ENCODE measurements at regions not wholly inside any gene's neighbourhood (a gene's known extent, or its start where the extent isn't known, plus 50 kb on each side); places are given as distances from the start of the nearest gene placed in this dataset.
"Not testable (repeated sequence)": the region's sequence is repeated elsewhere in the genome, so short reads cannot be mapped to it uniquely, and the experiment has no call there.

- DNase-seq (ENCODE audit: low spot score), result no peak
Measured at GRCh38 chr1:173300061-173301044, 93.2 kb upstream of the TNFSF4 start.

GRCh38 chr1:173301507-173301906 is 94.4 kb upstream of the TNFSF4 start:
- DNase-seq (ENCODE audit: low spot score), result no peak

DNA sequence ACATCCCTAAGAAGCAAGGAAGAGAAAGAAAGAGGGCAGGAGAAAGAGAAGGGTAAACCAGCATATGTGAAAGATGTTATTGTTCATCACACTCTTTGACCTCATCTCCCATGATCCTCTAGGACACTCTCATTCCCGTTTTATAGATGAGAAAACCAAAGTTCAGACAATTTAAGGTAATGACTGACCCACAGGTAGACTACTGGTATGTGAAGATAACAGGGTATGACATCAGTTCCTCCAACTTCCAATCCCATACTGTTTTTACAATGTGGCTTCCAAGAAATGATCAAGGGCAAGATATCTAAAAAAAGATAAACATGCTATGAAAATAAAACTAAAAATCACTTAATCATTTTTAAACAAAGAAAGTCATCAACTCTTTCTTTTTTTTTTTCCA is 95.2 kb upstream of the TNFSF4 start:
- DNase-seq (ENCODE audit: low spot score), result no peak

DNA sequence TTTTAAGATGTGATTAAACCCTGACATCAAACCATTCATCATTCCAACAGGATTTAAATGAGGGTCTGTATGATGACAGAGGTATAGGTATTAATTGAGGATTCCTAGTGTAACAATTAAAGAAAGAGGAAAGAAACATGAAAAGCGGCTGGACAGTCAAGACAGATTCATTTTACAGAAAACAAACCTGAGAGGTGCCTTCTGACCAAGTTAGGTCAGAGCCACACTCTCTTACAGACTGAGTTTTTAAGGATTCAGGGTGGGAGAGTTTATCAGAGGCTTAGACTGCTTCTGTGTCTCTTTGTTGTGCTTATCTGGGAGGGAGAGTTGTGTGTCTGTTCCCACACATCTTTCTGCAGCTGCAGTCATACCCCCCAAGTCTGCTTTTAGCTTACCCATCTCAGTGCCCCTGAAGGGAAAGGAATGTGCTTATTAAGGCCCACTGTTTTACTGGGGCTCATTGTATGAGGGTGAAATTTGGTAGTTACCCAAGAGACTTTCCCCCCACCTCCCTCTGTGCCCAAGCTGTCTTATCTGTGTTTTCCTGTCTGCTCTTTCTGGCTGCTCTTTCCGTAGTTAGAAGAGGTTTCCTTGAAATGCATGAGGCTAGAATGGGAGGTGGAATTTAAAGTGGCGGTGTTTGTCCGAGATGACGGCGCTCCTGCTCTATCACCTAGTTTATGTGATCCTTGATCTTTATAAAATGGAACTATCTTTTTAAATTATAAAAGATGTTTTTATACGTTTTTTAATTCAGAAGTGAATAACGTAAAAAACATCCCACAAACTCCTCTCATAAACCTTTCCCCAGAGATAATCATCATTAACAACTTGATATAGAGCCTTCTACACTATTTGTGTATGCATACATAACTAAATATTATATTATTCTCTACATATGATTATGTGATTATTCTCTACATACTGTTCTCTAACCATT is 96.0 kb upstream of the TNFSF4 start:
- DNase-seq (ENCODE audit: low spot score), result no peak

GRCh38 chr1:173303984-173304383 is 96.9 kb upstream of the TNFSF4 start:
- no peak for DNase-seq (ENCODE audit: low spot score)

- no peak for DNase-seq (ENCODE audit: low spot score)
Measured at GRCh38 chr1:173304529-173305227, 97.5 kb upstream of the TNFSF4 start.

DNA sequence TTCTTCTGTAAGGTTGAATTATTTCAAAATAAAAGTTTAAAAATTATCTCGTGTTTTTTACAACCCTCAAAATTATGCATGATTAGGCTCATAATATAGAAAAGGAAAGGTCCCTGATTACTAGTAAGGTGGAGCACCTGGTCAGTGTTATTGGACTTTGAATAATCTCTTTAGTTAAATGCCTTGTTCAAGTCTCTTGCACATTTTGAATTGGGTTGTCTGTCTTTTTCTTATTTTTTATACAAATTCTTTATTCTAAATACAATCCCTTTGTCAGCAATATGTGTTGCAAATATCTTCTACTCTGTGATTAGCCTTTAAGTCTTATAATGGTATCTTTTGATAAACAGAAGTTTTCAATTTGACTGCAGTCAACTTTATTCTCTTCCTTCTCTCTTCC is 100.7 kb upstream of the TNFSF4 start:
- DNase-seq (ENCODE audit: low spot score), result no peak

DNA sequence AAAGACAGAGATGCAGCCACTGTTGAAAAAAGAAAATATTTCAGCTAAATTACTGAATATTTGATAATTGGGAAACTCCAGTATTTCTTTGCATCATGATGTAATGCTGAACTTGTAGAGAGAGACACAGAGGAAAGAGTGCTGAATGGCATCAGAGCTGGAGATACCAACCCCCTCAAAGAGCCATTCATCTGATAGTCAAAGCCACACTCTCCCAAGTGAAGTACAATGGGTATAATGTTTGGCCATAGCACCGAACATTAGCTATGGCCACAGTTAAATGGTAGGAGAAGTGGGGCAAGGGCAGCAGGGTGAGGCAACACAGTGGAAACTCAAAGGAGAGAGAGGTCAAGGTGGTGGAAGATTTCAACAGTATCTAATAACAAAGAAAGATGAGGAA is 107.5 kb upstream of the TNFSF4 start:
- no peak for DNase-seq (ENCODE audit: low spot score)

GRCh38 chr1:173315296-173315695 is 108.2 kb upstream of the TNFSF4 start:
- DNase-seq (ENCODE audit: low spot score), result no peak

DNA sequence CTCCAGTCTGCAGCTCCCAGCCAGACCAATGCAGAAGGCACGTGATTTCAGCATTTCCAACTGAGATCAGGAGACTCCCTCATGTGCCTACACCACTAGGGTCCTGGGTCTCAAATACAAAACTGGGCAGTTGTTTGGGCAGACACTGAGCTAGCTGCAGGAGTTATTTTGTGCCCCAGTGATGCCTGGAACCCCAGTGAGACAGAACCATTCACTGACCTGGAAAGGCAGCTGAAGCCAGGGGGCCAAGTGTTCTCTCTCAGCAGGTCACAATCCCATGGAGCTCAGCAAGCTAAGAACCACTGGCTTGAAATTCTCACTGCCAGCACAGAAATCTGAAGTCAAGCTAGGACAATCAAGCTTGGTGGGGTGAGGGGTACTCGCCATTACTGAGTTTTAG is 111.7 kb upstream of the TNFSF4 start:
- DNase-seq (ENCODE audit: low spot score), result no peak

- not testable (repeated sequence) for DNase-seq (ENCODE audit: low spot score)
Measured at GRCh38 chr1:173324352-173324751, 117.2 kb upstream of the TNFSF4 start.

GRCh38 chr1:173327987-173328386 is 120.9 kb upstream of the TNFSF4 start:
- not testable (repeated sequence) for DNase-seq (ENCODE audit: low spot score)

- DNase-seq (ENCODE audit: low spot score), result no peak
Measured at GRCh38 chr1:173328961-173329360, 121.8 kb upstream of the TNFSF4 start.

- DNase-seq (ENCODE audit: low spot score), result no peak
Measured at GRCh38 chr1:173329726-173330125, 122.6 kb upstream of the TNFSF4 start.

DNA sequence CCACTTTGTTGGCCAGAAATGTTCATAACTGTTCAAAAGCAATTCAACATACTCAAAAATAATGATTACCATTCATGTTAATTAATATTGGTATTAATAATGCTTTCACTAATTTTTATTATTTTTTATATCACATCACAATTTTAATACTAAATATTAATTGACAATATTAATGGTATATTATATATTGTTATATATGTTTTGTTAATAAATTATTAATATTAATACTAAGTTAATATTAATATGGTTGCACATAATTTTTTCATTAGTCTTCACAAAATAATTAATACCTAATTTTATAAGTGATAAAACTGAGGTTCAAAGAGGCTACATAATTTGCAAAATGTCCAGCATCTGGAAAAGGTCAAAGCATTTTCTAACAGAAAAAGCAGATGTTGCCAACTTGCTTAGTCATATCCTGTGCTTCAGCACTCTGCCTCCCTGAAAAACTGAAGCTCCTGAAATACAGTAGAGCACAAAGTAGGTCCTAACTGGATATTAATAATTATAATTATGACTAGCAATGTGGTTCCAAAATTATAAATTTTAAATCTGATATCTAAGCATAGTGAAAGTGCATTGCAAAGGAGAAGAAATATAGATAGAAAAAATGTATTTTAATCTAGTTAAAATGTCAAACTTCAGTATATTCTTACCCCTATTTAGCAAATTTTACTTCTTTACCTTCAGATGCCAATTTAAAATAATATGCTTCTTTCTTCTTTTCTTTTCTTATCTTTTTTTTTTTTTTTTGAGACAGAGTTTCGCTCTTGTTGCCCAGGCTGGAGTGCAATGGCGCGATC is 123.2 kb upstream of the TNFSF4 start:
- peak; percentile 54 for DNase-seq (ENCODE audit: low spot score)

- peak; percentile 9 for DNase-seq (ENCODE audit: low spot score)
Measured at GRCh38 chr1:173330952-173331548, 123.9 kb upstream of the TNFSF4 start.

GRCh38 chr1:173332026-173332425 is 124.9 kb upstream of the TNFSF4 start:
- no peak for DNase-seq (ENCODE audit: low spot score)

DNA sequence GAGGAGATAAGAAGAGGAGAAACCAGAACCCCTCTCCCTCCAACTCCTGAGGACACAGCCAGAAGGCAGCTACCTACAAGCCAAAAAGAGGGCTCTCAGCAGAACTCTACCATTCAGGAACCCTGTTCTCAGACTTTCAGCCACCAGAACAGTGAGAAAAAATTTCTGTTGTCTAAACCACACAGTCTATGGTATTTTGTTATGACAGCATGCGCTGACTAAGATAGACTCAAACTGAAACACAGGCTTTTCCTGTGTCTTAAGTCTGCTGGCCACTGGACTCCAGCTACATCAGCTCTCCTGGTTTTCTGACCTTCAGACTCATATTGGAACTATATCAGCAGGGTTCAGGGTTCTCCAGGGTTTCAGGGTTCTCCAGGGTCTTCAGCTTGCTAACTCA is 126.5 kb upstream of the TNFSF4 start:
- no peak for DNase-seq (ENCODE audit: low spot score)

DNA sequence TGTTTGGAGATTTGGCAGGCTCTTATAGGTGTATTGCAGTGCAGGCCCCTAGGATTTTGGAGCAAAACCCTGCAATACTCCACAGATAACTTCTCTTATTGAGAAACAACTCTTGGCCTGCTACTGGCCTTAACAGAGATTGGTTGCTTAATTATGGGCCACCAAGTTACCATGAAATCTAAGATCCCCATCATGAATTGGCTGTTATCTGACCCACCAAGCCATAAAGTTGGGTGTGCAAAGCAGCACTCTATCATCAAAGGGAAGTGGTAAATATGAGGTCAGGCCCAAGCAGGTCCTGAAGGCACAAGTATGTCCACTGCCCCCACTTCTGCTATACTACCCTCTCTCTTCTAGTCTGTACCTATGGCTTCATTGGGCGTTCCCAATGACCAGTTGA is 130.0 kb upstream of the TNFSF4 start:
- no peak for DNase-seq (ENCODE audit: low spot score)

DNA sequence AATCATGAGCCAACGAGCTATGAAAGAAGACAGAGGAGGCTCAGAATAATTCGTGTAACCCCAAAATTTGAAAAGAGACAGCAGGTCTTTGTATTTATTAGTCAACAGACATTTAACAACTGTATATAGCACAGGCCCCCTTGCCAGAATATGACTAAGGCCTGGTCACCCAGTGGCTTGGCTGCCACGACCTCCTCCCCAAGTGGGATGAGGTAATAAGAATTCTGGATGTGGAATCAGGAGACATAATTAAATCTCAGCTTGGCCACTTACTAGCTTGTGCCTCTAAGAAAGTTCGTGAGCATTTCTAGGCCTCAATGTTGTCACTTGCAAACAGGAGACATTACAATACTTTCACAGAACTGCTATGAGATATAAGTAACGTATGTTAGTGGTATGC is 134.2 kb upstream of the TNFSF4 start:
- no peak for DNase-seq (ENCODE audit: low spot score)

- DNase-seq (ENCODE audit: low spot score), result no peak
Measured at GRCh38 chr1:173341971-173342370, 134.8 kb upstream of the TNFSF4 start.
